ENCODE measurements at regions not wholly inside any gene's neighbourhood (a gene's known extent, or its start where the extent isn't known, plus 50 kb on each side); places are given as distances from the start of the nearest gene placed in this dataset.

DNA sequence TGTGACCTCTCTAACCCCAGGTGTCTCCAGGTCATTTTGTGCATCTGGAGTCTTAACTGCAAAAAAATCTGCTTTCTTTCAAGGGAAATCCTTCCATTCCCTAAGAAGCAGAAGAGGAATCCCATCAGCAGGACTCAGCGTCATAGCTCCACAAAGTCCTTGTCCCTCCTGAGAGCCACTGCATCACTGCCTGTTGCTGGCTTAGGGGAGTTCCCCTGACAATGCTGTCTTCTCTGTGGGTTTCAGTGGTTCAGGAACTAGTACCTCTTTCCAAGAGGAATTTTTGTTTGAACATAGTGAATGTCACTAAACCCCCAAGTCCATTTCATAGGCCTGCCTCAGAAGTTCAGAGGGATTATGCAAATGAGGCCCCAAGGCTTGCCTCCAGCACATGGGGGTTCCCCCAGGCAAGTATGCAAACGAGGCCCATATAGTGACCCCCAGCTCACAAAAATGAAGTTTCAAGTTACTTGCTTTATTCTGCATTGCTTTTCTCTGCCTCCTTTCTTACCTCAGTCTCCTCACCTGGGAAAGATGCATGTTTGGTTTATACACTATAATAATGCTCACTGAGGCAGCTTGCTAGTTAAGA is 513.9 kb upstream of the MEX3C start:
- intact Hi-C loops (cut with DNase I) = no loop called here
- H3K27ac ChIP-seq = no peak overlapping the region
- no peaks in the 10 kb centered on the region for H3K36me3 ChIP-seq
- peaks cover 0 to 5% of the 10 kb centered on the region in 2 donors for H3K9me3 ChIP-seq
- no peak overlapping the region for H3K4me3 ChIP-seq
- no peaks in the 10 kb centered on the region for H3K4me1 ChIP-seq
- DNase-seq (ENCODE audit: low spot score in 2 of 2) = no peak
- TF ChIP-seq, protein P1, sequence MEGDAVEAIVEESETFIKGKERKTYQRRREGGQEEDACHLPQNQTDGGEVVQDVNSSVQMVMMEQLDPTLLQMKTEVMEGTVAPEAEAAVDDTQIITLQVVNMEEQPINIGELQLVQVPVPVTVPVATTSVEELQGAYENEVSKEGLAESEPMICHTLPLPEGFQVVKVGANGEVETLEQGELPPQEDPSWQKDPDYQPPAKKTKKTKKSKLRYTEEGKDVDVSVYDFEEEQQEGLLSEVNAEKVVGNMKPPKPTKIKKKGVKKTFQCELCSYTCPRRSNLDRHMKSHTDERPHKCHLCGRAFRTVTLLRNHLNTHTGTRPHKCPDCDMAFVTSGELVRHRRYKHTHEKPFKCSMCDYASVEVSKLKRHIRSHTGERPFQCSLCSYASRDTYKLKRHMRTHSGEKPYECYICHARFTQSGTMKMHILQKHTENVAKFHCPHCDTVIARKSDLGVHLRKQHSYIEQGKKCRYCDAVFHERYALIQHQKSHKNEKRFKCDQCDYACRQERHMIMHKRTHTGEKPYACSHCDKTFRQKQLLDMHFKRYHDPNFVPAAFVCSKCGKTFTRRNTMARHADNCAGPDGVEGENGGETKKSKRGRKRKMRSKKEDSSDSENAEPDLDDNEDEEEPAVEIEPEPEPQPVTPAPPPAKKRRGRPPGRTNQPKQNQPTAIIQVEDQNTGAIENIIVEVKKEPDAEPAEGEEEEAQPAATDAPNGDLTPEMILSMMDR (IDR thresholded peaks at IDR 0.05) = no peak
- H3K27me3 ChIP-seq = no peaks in the 10 kb centered on the region

DNA sequence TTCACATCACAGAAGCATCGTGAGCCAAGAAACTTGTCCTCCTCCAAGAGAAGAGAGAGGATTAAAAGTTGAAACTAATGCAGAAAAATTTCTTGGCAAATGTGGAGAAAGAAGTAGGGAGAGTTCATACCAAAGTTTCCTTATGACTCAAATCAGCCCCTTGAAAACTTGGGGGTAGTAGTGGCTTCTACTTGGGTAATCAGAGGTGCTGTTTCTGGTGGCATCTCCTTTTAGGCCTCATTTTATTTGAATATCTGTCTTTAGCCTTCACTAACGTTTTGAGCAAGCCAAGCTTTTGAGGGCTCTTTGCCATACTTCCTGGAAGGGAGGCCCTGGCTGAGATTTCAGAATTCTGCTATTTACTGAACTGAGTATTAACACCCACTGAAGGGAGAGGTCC is 515.3 kb upstream of the MEX3C start:
- no peak overlapping the region for H3K4me3 ChIP-seq
- no peaks in the 10 kb centered on the region for H3K9me3 ChIP-seq
- no peaks in the 10 kb centered on the region for H3K36me3 ChIP-seq
- DNase-seq (ENCODE audit: low spot score in 2 of 2) = no peak
- intact Hi-C loops (cut with DNase I) = no loop called here
- no peak overlapping the region for H3K27ac ChIP-seq
- H3K4me1 ChIP-seq = no peaks in the 10 kb centered on the region
- TF ChIP-seq, protein P1 (IDR thresholded peaks at IDR 0.05) = no peak
- no peaks in the 10 kb centered on the region for H3K27me3 ChIP-seq

DNA sequence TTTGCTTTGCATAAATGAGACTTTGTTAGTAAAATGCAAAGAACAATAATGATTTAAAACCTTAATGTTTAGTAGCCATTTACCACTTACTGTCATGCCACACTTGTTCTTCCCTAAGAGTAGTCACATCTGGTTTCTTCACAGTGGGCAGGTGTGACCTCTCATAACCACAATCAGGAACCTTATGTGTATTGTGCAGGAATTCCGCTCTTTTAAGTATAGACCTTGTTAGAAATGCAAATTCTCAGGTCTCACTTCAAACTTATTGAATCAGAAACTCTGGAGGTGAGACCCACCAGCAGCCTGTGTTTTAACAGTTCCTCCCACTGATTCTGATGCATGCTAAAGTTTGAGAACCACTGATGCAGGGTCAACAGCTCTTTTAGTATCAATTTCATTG is 518.8 kb upstream of the MEX3C start:
- Histone ChIP-seq H3K36me3 (no peaks in the 10 kb centered on the region), H3K27ac (no peak overlapping the region), H3K9me3 (no peaks in the 10 kb centered on the region), H3K27me3 (no peaks in the 10 kb centered on the region), H3K4me1 (no peaks in the 10 kb centered on the region), H3K4me3 (no peak overlapping the region)
- DNase-seq (ENCODE audit: low spot score in 2 of 2) = no peak
- TF ChIP-seq, protein P1 (IDR thresholded peaks at IDR 0.05) = no peak
- intact Hi-C loops (cut with DNase I) = no loop called here

DNA sequence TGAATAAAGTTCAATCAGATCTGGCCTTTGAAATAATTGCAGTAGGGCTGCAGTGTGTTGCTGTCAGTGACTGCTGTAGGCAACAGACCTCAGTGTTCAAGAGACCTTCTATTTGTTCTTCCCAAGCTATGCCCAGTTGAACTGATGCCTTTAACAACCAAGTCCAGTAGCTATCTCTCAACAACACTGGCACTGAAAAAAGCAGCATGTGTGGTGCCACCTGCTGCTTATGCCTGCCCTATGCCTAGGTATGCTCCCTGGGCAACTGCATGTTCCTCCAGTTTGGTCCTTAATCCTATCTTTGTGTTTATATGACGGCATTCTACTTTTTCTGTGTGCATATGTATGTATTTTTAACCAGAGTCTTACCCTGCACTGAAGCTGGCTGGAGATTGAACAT is 523.9 kb upstream of the MEX3C start:
- Histone ChIP-seq H3K27me3 (no peaks in the 10 kb centered on the region), H3K4me3 (no peak overlapping the region), H3K36me3 (no peaks in the 10 kb centered on the region), H3K4me1 (no peaks in the 10 kb centered on the region), H3K27ac (no peak overlapping the region), H3K9me3 (no peaks in the 10 kb centered on the region)
- TF ChIP-seq, protein P1 (IDR thresholded peaks at IDR 0.05) = no peak
- intact Hi-C loops (cut with DNase I) = no loop called here
- DNase-seq (ENCODE audit: low spot score in 2 of 2) = no peak

DNA sequence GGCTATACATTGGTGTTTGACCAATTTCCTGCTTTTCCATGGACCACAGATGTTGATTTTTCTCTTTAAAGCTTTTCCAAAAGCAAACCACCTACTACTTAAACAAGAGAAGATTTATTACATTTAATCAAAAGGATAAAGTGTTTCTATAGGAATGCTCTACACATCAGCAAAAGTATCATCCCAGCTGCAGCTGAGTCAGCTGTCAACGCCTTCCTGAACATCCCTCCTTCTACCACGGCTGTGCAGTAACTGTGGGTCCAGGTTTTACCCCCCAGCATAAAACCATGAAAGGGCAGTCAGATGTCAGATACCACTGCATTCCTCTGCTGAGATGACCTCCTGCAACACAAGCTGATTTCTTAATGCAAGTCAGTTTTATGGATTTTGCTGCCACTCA is 524.5 kb upstream of the MEX3C start:
- TF ChIP-seq, protein P1 (IDR thresholded peaks at IDR 0.05) = no peak
- Histone ChIP-seq H3K36me3 (no peaks in the 10 kb centered on the region), H3K4me3 (no peak overlapping the region), H3K4me1 (no peaks in the 10 kb centered on the region), H3K27me3 (no peaks in the 10 kb centered on the region), H3K9me3 (no peaks in the 10 kb centered on the region), H3K27ac (no peak overlapping the region)
- intact Hi-C loops (cut with DNase I) = no loop called here
- DNase-seq (ENCODE audit: low spot score in 2 of 2) = no peak

All from ascending aorta (tissue), 2 donors.